ENCODE measurements at regions not wholly inside any gene's neighbourhood (a gene's known extent, or its start where the extent isn't known, plus 50 kb on each side); places are given as distances from the start of the nearest gene placed in this dataset.
"Not testable (repeated sequence)": the region's sequence is repeated elsewhere in the genome, so short reads cannot be mapped to it uniquely, and the experiment has no call there.

DNA sequence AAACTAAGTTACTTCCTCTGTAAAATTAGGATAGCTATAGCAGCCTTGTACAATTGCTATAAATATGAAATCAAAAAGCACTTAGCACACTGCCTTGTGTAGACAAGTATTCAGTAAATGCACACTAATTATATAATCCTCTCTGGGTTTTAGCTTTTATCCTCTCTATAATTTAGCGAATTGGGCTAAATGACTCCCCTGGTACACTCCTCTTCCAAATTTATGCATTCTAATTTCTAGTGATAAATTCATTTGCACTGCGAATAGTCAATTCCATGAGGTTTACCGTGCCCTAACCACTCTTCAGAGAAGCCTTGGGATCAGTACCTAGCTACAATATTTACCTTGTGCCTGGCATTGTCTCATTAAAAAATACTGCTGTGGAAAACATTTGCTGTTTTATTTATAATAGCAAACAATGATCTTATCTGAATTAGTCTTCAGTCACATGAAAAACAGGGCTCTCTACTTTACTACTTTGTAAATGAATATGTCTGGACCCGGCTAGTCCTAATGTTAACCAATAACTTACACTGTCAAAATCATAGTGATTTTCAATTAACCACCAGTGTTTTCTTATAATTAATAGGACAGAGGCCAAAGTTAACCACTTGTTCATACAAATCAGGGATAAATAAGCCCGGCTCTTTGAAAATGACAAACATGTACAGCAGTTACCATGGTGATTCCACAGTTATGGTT is 577.9 kb downstream of the IPMK start:
- no peak for DNase-seq (ENCODE audit: low spot score)

- no peak for DNase-seq (ENCODE audit: low spot score)
Observed at GRCh38 chr10:57679916-57680315, 587.8 kb downstream of the IPMK start.

DNA sequence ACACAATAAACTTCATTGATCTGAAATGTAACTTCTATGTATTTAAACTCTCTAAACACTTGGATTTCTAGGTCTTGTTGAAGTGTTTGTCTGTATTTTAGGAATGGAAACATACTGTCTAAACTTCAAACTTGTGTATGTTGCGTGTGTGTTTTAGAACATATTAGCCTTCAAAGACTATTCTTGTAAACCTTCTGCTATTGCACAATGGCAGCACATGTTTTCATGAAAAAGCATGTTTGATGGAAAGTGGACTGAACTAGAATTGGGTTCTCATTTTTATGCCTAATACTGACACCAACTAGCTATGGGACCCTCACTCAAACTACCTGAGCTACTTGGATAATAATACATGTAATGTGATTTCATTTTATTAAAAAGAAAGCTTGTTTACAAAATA is 592.6 kb downstream of the IPMK start:
- DNase-seq (ENCODE audit: low spot score) = no peak

DNA sequence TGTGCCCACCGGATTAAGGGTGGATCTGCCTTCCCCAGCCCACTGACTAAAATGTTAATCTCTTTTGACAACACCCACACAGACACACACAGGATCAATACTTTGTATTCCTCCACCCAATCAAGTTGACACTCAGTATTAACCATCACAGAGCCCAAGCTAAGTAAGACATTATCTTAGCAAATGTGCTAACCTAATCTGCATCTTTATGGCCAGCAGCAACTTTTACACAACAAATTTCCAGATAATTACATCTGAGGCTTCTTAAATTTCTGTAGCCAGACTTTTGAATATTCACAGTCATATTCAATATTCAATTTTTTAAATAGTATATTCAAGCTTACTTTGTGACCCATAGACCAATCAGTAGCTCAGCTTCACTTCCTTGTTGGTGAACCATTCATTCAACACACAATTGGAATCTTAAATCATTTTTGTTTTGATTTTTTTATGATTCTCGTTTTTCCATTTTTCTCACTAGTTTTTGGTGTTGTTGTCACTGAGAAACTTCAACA is 594.2 kb downstream of the IPMK start:
- no peak for DNase-seq (ENCODE audit: low spot score)

DNA sequence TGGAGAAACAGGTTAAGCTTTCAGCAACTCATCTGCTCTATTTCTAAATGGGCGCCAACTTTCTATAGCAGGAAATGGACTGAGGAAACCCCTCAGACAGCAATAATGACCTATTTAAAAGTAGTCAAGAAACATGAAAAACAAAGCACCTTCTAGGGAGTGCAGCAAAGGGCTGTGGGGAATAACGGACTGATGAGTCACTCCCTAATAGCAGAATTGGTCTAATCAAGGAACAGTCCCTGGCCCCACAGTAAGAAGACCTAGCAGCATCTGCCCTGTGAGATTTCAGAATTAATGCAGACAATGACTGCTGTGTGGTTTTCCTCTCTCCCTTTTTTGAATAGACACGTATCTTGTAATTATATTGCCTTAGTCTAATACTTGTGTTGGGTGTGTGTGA is 602.9 kb downstream of the IPMK start:
- DNase-seq (ENCODE audit: low spot score) = no peak

GRCh38 chr10:57663401-57663800 is 604.3 kb downstream of the IPMK start:
- DNase-seq (ENCODE audit: low spot score) = no peak

- DNase-seq (ENCODE audit: low spot score) = no peak
Observed at GRCh38 chr10:57661206-57661605, 606.5 kb downstream of the IPMK start.

- DNase-seq (ENCODE audit: low spot score) = peak; percentile 70
Observed at GRCh38 chr10:57657164-57657765, 610.4 kb downstream of the IPMK start.

- DNase-seq (ENCODE audit: low spot score) = no peak
Observed at GRCh38 chr10:57654856-57655255, 612.8 kb downstream of the IPMK start.

GRCh38 chr10:57645108-57645507 is 622.6 kb downstream of the IPMK start:
- not testable (repeated sequence) for DNase-seq (ENCODE audit: low spot score)

- no peak for DNase-seq (ENCODE audit: low spot score)
Observed at GRCh38 chr10:57638411-57638810, 629.3 kb downstream of the IPMK start.

DNA sequence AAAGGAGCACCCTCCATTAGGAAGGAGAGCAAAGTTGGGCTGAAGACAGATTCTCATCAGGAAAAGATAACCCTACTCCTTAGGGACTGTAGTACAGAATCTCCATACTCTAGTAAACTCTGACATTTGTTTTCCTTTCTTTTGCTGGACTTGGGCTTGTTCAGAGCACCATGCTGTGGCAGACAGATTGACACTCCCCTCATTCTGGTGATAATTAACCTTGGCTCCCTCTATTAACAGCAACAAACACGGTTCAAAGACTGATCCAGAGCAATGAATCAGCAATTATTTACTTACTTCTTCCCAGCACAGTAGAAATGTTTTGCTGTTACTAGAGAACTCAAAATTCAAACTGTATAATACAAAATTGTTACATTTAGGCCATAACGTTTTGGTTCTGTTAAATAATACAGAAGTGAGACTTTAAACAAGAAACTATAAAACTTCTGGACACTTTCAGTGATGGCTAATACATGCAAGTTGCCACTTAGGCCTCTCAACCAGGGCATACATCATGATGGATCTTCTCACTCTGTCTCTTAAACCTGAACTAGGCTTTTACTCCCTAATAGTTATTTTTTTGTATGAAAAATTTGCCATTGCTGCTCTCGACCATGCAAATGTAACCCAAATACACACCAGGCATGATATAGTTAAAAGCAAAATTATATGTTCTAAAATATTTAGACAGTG is 639.0 kb downstream of the IPMK start:
- peak; percentile 80 for DNase-seq (ENCODE audit: low spot score)

DNA sequence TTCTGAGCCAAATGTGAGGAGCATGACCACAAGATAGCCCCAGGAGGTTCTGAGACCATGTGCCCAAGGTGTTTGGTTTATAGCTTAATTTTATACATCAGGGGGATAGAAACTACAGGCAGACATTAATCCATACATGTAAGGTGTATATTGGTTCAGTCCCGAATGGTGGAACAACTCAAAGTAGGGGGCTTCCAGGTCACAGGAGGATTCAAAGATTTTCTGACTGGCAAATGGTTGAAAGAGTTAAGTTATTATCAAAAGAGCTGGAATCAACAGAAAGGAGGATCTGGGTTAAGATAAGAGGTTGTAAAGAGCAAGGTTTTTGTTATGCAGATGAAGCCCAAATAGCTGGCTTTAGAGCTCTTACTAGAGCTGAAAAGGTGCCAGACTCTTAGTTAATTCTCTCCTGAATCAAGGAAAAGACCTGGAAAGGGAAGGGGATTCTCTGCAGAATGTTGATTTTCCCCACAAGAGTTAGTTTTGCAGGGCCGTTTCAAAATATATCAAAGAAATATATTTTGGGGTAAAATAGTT is 640.0 kb downstream of the IPMK start:
- DNase-seq (ENCODE audit: low spot score) = no peak

DNA sequence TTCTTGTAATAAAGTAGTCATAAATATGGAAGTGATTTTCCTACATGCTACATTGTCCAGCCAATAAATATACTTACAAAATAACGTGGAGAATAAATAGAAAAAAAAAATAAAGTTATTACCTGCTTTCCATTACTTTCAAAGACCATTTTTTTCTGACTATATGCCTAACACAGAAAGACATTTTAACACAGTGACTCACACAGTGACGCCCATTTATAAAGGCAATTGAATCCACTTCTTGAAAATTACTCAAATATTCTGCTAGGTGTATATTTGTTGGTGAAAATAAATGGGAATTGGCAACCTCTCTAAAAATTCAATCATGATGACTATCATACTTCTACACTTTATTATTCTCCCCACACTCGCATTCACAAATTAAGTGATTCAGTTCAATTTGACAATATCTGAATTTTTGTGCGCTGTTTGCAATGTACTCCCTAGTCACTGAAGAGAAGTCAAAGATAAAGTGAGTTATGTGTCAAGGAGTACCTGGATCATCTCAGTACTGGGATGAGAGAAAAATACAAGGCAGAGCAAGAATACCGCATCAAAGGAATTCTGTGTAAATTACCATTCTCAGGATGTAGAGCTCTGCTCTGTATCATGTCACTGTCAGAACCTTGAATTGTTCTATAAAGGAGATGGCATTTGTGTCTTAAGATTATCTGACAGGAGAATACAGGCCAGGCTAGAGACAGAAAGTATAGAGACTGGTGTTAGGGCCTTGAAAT is 642.7 kb downstream of the IPMK start:
- no peak for DNase-seq (ENCODE audit: low spot score)

GRCh38 chr10:57624066-57624465 is 643.6 kb downstream of the IPMK start:
- DNase-seq (ENCODE audit: low spot score) = no peak

DNA sequence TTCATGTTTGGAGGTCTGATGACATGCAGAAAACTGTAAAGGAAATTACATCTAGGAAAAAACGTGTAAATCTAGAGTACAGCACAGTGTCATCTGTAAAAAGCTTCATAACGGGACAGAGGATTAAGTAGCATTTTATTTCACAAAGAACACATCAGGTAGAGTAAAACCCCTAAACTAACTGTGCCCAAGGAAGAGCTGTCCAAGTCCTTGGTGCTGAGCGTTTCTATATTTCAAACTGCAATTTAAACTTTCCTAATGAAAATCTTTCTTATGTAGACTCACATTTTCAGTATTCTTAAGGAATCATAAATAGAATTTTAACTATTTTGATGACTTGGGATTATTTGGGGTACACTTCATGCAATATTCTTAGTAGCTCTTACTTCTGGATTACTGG is 646.2 kb downstream of the IPMK start:
- DNase-seq (ENCODE audit: low spot score) = no peak

DNA sequence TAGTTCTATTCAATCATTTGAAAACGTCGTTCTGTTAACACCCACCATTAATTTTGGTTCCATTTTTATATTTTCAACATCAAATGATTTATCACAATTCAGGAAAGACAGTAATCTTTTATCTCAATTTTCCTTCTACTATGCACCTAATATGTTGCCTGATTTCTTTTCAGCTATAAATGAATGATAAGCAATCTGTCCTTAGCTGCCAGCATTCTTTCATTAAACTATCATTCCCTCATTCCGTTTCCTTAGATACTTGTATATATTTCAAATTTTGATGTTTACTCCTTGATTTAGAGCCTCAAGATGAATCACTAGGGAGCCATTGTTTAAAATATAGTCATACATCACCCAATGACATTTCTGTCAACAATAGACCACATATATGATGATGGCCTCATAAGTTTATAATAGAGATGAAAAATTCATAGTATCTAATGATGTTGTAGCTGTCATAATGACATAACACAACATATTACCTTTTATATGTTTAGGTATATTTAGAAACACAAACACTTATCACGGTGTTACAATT is 661.7 kb downstream of the IPMK start:
- DNase-seq (ENCODE audit: low spot score) = no peak

DNA sequence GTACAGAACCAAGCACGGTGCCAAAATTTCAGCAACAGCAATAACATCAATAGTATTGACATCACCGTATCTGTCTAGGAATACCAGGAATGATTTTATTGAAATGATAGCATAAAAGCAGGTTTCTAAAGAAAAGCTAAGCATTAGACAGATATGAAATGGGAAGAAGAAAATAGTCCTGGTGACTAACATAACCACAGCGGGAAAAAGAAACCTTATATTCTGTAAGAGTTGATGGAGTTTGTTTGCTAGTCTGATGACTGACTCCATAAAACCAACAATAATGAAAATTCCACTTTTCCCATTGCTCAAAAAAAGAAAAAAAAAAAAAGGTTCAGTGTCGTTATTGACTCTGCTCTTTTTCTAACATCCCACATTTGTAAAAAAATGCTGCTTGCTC is 668.3 kb downstream of the IPMK start:
- no peak for DNase-seq (ENCODE audit: low spot score)

GRCh38 chr10:57593983-57594573 is 673.6 kb downstream of the IPMK start:
- DNase-seq (ENCODE audit: low spot score) = no peak

DNA sequence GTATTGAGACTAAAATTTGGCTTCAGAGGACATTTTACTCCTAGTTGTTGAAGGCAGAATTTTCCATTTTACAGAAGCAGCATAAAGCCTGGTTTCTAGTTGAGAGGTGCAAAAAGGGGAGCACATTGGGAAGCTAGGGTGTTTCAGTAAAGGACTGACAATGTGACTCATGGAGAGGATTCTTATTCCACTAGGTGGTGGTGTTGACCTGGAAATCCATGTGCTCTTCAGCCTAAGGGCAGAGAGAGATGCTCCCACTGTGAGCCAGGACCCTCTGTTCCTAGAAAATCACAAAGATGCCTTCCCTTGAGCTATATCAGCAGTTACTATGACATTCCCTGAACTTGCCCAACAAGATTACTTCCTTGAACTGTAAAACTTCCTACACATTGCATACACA is 687.8 kb downstream of the IPMK start:
- DNase-seq (ENCODE audit: low spot score) = peak; percentile 49

DNA sequence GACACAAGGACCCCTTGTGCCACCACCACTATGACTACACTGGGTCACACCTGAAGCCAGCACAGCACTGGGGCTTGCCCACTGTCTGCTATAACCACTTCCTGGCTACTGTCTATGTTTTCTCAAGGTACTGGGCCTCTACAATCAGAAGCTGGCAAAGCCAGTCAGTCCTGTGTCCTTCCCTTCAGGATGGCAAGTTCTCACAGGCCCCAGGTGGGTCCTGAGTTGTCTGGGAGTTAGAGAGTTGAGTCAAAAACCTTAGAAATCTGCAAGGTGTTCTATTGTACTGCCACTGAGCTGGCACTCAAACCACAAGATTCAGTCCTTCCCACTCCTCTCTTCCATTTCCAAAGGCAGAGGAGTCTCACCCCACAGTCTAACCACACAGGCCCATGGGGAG is 705.5 kb downstream of the IPMK start:
- no peak for DNase-seq (ENCODE audit: low spot score)

DNA sequence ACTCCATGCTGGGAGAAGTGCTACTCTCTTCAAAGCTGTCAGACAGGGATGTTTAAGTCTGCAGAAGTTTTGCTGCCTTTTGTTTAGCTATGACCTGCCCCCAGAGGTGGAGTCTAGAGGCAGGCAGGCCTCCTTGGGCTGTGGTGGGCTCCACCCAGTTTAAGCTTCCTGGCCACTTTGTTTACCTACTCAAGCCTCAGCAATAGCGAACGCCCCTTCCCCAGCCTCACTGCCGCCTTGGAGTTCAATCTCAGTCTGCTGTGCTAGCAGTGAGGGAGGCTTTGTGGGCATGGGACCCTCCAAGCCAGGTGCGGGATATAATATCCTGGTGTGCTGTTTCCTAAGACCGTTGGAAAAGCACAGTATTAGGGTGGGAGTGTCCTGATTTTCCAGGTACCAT is 715.9 kb downstream of the IPMK start:
- not testable (repeated sequence) for DNase-seq (ENCODE audit: low spot score)

Measured in kidney tubule cell (primary cell).